ENCODE measurements at regions not wholly inside any gene's neighbourhood (a gene's known extent, or its start where the extent isn't known, plus 50 kb on each side); places are given as distances from the start of the nearest gene placed in this dataset.

- TF ChIP-seq CTCF (optimal IDR thresholded peaks at IDR 0.05 in 1 of 3, IDR thresholded peaks at IDR 0.05 in 1 of 3, conservative IDR thresholded peaks at IDR 0.05 in 1 of 3; ENCODE audit: extremely low read depth in 1 of 3, insufficient read depth in 2 of 3, low read length in 3 of 3), result no peak
- TF ChIP-seq EZH2 (IDR thresholded peaks at IDR 0.05; ENCODE audit: low read length), result no peak
These were observed 843.6 kb upstream of the POT1 start for GRCh38 chr7:125773113-125773785.

Measured in keratinocyte (primary cell).